ENCODE measurements at regions not wholly inside any gene's neighbourhood (a gene's known extent, or its start where the extent isn't known, plus 50 kb on each side); places are given as distances from the start of the nearest gene placed in this dataset.

GRCh38 chr2:180190851-180191250, 183.8 kb upstream of the CWC22 start:
- DNase-seq = no peak

GRCh38 chr2:180187611-180188010, 180.5 kb upstream of the CWC22 start:
- no peak for DNase-seq

GRCh38 chr2:180184506-180184905, 177.4 kb upstream of the CWC22 start:
- DNase-seq = no peak

- DNase-seq = no peak
Measured at GRCh38 chr2:180180511-180180910, 173.4 kb upstream of the CWC22 start.

- no peak for DNase-seq
Measured at GRCh38 chr2:180177534-180177933, 170.4 kb upstream of the CWC22 start.

GRCh38 chr2:180175736-180176135, 168.6 kb upstream of the CWC22 start:
- DNase-seq = no peak

- no peak for DNase-seq
Measured at GRCh38 chr2:180174580-180174979, 167.5 kb upstream of the CWC22 start.

- no peak for DNase-seq
Measured at GRCh38 chr2:180169474-180169873, 162.4 kb upstream of the CWC22 start.

GRCh38 chr2:180161415-180161814, 154.3 kb upstream of the CWC22 start:
- no peak for DNase-seq

GRCh38 chr2:180159921-180160320, 152.8 kb upstream of the CWC22 start:
- no peak for DNase-seq

- no peak for DNase-seq
Measured at GRCh38 chr2:180158961-180159360, 151.9 kb upstream of the CWC22 start.

GRCh38 chr2:180156651-180157050, 149.6 kb upstream of the CWC22 start:
- no peak for DNase-seq

GRCh38 chr2:180150606-180151005, 143.5 kb upstream of the CWC22 start:
- DNase-seq = no peak

- no peak for DNase-seq
Measured at GRCh38 chr2:180146541-180146940, 139.4 kb upstream of the CWC22 start.

GRCh38 chr2:180146114-180146513, 139.0 kb upstream of the CWC22 start:
- DNase-seq = no peak

- DNase-seq = no peak
Measured at GRCh38 chr2:180145163-180145562, 138.1 kb upstream of the CWC22 start.

- DNase-seq = no peak
Measured at GRCh38 chr2:180144338-180144813, 137.3 kb upstream of the CWC22 start.

- no peak for DNase-seq
Measured at GRCh38 chr2:180143633-180144337, 136.7 kb upstream of the CWC22 start.

- no peak for DNase-seq
Measured at GRCh38 chr2:180141600-180141999, 134.5 kb upstream of the CWC22 start.

GRCh38 chr2:180133736-180134135, 126.6 kb upstream of the CWC22 start:
- DNase-seq = no peak

GRCh38 chr2:180130403-180130802, 123.3 kb upstream of the CWC22 start:
- no peak for DNase-seq

- no peak for DNase-seq
Measured at GRCh38 chr2:180128861-180129260, 121.8 kb upstream of the CWC22 start.

- peak; percentile 38 to 55 for DNase-seq
Measured at GRCh38 chr2:180125245-180125962, 118.3 kb upstream of the CWC22 start.

Data from NCI-H1930 (cell line).